ENCODE measurements at regions not wholly inside any gene's neighbourhood (a gene's known extent, or its start where the extent isn't known, plus 50 kb on each side); places are given as distances from the start of the nearest gene placed in this dataset.

DNA sequence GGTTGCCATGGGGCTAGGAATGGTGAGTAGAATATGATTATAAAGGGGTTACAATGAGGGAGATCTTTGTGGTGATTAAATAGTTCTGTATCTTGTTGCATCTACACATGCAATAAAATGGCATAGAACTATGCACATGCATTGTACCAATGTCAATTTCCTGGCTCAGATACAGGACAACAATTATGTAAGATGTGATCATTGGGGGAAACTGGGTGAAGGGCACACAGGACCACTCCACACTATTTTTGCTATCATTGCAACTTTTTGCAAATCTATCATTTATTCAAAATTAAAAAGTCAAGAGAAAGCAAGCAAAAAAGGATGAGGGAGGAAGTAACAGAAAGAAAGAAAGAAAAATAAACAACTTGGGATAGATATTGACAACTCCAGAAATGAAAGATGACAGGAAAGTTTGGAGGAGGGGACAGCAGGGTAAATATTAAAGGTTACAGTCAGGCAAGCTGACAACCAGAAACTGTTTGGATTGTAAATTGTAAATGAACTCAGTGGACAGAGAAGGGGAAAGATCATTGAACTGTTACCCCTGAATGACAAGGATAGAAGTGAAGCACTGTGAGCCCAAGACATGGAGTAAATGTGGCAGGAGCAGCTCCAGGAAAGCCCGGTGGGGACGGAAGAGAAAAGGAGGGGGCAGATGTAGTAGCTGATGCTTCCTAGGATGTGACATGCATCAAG lies 499.6 kb upstream of the JARID2 start (continued):
- TF ChIP-seq, protein P1, sequence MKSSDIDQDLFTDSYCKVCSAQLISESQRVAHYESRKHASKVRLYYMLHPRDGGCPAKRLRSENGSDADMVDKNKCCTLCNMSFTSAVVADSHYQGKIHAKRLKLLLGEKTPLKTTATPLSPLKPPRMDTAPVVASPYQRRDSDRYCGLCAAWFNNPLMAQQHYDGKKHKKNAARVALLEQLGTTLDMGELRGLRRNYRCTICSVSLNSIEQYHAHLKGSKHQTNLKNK (CRISPR knock-in tag; IDR thresholded peaks at IDR 0.05): no peak
- TF ChIP-seq FOXP1 (CRISPR knock-in tag; IDR thresholded peaks at IDR 0.05; ENCODE audit: borderline replicate concordance) (no peak), NR2C2 (CRISPR knock-in tag; IDR thresholded peaks at IDR 0.05) (no peak)

DNA sequence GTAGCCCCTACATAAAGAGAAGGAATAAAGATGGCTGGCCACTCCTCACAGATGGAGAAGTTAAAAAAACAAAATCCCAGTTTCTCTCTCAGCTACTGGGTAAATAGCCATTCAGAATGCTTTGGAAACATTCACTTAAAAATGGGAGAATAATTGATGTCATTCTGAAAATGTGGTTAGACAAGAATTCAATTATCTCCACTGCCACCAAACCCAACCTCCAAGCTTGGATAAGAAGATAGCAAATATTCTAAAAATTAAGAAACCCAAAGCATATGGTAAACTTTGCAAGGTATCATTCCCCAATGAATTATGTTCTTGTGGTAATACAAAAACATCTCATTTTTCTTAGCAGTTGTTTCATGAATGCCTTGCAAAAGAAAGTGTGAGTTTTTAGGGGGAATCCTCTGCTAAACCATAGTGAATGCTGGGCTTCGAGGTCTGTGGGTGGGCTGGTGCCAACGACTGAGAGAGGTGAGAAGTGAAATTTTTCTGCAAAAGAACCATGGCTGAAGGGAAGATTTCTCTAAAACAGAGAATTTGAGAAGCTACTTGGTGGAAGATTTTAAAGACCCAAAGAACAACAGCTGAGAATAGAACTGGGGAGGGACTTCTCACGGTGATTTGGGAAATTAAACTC lies 497.9 kb upstream of the JARID2 start:
- no peak overlapping the region for H3K4me3 Mint-ChIP-seq
- DNase-seq (ENCODE audit: low spot score) (no peak), ATAC-seq (no peak)
- H3K9me3 Mint-ChIP-seq: peaks cover 20% of the 10 kb centered on the region
- TF ChIP-seq, protein P2, sequence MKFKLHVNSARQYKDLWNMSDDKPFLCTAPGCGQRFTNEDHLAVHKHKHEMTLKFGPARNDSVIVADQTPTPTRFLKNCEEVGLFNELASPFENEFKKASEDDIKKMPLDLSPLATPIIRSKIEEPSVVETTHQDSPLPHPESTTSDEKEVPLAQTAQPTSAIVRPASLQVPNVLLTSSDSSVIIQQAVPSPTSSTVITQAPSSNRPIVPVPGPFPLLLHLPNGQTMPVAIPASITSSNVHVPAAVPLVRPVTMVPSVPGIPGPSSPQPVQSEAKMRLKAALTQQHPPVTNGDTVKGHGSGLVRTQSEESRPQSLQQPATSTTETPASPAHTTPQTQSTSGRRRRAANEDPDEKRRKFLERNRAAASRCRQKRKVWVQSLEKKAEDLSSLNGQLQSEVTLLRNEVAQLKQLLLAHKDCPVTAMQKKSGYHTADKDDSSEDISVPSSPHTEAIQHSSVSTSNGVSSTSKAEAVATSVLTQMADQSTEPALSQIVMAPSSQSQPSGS (CRISPR knock-in tag; IDR thresholded peaks at IDR 0.05; ENCODE audit: borderline replicate concordance, low read depth): no peak
- TF ChIP-seq OVOL2 (CRISPR knock-in tag; IDR thresholded peaks at IDR 0.05; ENCODE audit: borderline replicate concordance): no peak
- TF ChIP-seq FOXP1 (CRISPR knock-in tag; IDR thresholded peaks at IDR 0.05; ENCODE audit: borderline replicate concordance): no peak
- TF ChIP-seq, protein P3, sequence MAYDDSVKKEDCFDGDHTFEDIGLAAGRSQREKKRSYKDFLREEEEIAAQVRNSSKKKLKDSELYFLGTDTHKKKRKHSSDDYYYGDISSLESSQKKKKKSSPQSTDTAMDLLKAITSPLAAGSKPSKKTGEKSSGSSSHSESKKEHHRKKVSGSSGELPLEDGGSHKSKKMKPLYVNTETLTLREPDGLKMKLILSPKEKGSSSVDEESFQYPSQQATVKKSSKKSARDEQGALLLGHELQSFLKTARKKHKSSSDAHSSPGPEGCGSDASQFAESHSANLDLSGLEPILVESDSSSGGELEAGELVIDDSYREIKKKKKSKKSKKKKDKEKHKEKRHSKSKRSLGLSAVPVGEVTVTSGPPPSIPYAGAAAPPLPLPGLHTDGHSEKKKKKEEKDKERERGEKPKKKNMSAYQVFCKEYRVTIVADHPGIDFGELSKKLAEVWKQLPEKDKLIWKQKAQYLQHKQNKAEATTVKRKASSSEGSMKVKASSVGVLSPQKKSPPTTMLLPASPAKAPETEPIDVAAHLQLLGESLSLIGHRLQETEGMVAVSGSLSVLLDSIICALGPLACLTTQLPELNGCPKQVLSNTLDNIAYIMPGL (CRISPR knock-in tag; IDR thresholded peaks at IDR 0.05): no peak
- H3K4me1 Mint-ChIP-seq: peaks cover 10% of the 10 kb centered on the region; the same call in 1 of the 2 replicates
- H3K27ac Mint-ChIP-seq: no peak overlapping the region
- H3K27me3 Mint-ChIP-seq (ENCODE audit: low read depth): no peaks in the 10 kb centered on the region
- ChIA-PET POLR2A (no interaction called here), CTCF (no interaction called here)
- peaks cover 17% of the 10 kb centered on the region for H3K36me3 Mint-ChIP-seq

DNA sequence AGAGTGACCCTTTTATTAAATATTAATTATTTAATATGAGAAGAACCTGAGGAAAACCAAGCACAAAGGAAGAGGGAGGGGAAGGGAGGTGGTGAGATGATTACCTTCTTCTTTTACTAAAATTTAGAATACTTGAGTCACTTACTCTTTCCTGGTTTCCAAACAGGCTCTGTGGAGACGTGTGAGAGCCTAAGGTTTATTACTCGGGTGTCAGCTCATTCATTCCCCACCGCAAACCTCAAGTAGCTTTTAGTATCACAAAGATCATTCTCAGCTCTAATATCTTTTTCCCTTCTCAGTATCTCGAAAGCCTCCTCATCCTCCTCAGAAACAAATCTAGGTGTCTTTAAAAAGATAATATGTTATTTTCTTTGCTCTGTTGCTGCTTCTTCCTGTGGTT lies 497.2 kb upstream of the JARID2 start:
- no peak for ATAC-seq
- peaks cover 16% of the 10 kb centered on the region for H3K9me3 Mint-ChIP-seq
- CTCF ChIA-PET: no interaction called here
- no peak overlapping the region for H3K27ac Mint-ChIP-seq
- no peaks in the 10 kb centered on the region for H3K27me3 Mint-ChIP-seq (ENCODE audit: low read depth)
- H3K36me3 Mint-ChIP-seq: peaks cover 17% of the 10 kb centered on the region
- no peak overlapping the region for H3K4me3 Mint-ChIP-seq
- POLR2A ChIA-PET: no interaction called here
- peaks cover 10% of the 10 kb centered on the region; the same call in 1 of the 2 replicates for H3K4me1 Mint-ChIP-seq
- DNase-seq (ENCODE audit: low spot score): no peak
- TF ChIP-seq, protein P4, sequence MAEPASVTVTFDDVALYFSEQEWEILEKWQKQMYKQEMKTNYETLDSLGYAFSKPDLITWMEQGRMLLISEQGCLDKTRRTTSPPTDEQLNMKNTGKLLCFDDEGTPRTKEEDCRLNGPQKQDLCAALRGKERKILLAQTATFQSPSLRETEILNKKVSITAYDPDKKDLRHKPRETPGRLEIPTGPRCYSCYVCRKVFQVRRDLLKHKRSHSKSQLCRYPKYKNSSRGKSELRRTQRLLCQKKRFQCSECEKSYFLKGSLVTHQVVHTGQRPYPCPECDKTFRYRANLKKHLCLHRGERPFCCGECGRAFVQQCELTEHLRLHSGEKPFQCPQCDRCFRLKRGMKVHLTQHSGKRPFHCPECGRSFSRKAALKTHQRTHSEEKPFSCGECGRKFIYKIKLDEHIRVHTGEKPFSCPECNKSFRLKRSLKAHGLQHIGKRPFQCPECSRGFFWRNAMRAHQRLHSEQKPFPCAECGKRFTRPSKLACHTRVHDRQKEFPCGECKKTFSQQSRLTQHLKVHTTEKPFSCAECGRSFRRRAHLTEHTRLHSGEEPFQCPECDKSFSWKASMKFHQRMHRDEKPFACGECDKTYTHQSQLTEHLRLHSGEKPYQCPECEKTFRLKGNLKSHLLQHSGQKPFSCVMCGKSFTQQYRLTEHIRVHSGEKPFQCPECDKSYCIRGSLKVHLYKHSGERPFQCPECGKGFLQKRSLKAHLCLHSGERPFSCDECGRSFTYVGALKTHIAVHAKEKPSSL (CRISPR knock-in tag; conservative IDR thresholded peaks at IDR 0.05): no peak
- TF ChIP-seq NFE2L1 (CRISPR knock-in tag; IDR thresholded peaks at IDR 0.05) (no peak), CBFB (CRISPR knock-in tag; IDR thresholded peaks at IDR 0.05; ENCODE audit: low read depth) (no peak), MXD4 (CRISPR knock-in tag; IDR thresholded peaks at IDR 0.05; ENCODE audit: borderline replicate concordance) (no peak), GABPB1 (CRISPR knock-in tag; IDR thresholded peaks at IDR 0.05) (no peak), TEAD1 (CRISPR knock-in tag; IDR thresholded peaks at IDR 0.05) (no peak), SMAD4 (CRISPR knock-in tag; IDR thresholded peaks at IDR 0.05) (no peak), ZNF121 (CRISPR knock-in tag; IDR thresholded peaks at IDR 0.05) (no peak), ELF4 (CRISPR knock-in tag; IDR thresholded peaks at IDR 0.05; ENCODE audit: low read depth) (no peak)
- TF ChIP-seq, protein P5, sequence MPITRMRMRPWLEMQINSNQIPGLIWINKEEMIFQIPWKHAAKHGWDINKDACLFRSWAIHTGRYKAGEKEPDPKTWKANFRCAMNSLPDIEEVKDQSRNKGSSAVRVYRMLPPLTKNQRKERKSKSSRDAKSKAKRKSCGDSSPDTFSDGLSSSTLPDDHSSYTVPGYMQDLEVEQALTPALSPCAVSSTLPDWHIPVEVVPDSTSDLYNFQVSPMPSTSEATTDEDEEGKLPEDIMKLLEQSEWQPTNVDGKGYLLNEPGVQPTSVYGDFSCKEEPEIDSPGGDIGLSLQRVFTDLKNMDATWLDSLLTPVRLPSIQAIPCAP (CRISPR knock-in tag; IDR thresholded peaks at IDR 0.05): no peak
- TF ChIP-seq, protein P6, sequence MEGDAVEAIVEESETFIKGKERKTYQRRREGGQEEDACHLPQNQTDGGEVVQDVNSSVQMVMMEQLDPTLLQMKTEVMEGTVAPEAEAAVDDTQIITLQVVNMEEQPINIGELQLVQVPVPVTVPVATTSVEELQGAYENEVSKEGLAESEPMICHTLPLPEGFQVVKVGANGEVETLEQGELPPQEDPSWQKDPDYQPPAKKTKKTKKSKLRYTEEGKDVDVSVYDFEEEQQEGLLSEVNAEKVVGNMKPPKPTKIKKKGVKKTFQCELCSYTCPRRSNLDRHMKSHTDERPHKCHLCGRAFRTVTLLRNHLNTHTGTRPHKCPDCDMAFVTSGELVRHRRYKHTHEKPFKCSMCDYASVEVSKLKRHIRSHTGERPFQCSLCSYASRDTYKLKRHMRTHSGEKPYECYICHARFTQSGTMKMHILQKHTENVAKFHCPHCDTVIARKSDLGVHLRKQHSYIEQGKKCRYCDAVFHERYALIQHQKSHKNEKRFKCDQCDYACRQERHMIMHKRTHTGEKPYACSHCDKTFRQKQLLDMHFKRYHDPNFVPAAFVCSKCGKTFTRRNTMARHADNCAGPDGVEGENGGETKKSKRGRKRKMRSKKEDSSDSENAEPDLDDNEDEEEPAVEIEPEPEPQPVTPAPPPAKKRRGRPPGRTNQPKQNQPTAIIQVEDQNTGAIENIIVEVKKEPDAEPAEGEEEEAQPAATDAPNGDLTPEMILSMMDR (IDR thresholded peaks at IDR 0.05): no peak
- TF ChIP-seq, protein P7, sequence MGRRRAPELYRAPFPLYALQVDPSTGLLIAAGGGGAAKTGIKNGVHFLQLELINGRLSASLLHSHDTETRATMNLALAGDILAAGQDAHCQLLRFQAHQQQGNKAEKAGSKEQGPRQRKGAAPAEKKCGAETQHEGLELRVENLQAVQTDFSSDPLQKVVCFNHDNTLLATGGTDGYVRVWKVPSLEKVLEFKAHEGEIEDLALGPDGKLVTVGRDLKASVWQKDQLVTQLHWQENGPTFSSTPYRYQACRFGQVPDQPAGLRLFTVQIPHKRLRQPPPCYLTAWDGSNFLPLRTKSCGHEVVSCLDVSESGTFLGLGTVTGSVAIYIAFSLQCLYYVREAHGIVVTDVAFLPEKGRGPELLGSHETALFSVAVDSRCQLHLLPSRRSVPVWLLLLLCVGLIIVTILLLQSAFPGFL (CRISPR knock-in tag; IDR thresholded peaks at IDR 0.05; ENCODE audit: borderline replicate concordance): no peak
- TF ChIP-seq, protein P1 (CRISPR knock-in tag; IDR thresholded peaks at IDR 0.05): no peak
